Endothelial cell of umbilical vein (primary cell): ENCODE measurements at regions not wholly inside any gene's neighbourhood (a gene's known extent, or its start where the extent isn't known, plus 50 kb on each side); places are given as distances from the start of the nearest gene placed in this dataset.

ENCODE experiments used
- BruUV-seq: library from RNA; stranded (reverse); fragments of 400-500 nt; replicated peaks from 2 replicates; lab custom pipeline; 2021; lab: Mats Ljungman, UMichigan
- CTCF ChIA-PET: fragments of 300-600, 350-600 bp; sonication (Branson Sonifier 250); formaldehyde crosslinking; loops from one replicate; lab custom pipeline; 2021; ENCODE audit warnings: antibody characterized with exemption, inconsistent platforms; lab: Charles Lee
- POLR2A ChIA-PET: fragments of 300-600, 350-600 bp; sonication (Branson Sonifier 250); formaldehyde crosslinking; loops from one replicate; lab custom pipeline; 2021; ENCODE audit warnings: antibody characterized with exemption, inconsistent platforms; lab: Charles Lee
- DNase-seq: peaks from one replicate; pipeline ENCODE4 v3.0.0-alpha.2; 2011; ENCODE audit warnings: low read depth, low spot score
- FAIRE-seq: peaks from 2 replicates; lab custom pipeline; 2011; peaks lifted over from hg19 to GRCh38; lab: Jason Lieb, UNC
- H2AFZ ChIP-seq: 2 replicates; pipeline ENCODE4 v1.6.0; 2012; ENCODE audit warnings: low read depth, low read length, control low read depth, inconsistent platforms
- H3K27ac ChIP-seq: 2 replicates; pipeline ENCODE4 v1.5.1; 2011; ENCODE audit warnings: low read depth, mild to moderate bottlenecking, control low read depth, low read length, moderate library complexity; ENCODE audit not compliant: insufficient read depth
- H3K27me3 ChIP-seq, 2 experiments: 2 replicates each; pipeline versions ENCODE4 v1.6.0 to v1.6.1; 2011; ENCODE audit warnings: low read length in 2 of 2, mixed read lengths in 1 of 2; ENCODE audit not compliant: control insufficient read depth in 2 of 2, insufficient read depth in 2 of 2
- H3K36me3 ChIP-seq, 2 experiments: 2 replicates in 1 of 2; 3 replicates in 1 of 2; pipeline ENCODE4 v1.5.1; 2011; ENCODE audit warnings: low read length in 2 of 2, mild to moderate bottlenecking in 1 of 2, moderate library complexity in 1 of 2; ENCODE audit not compliant: control insufficient read depth in 2 of 2, insufficient read depth in 2 of 2; ENCODE audit errors: extremely low read depth in 1 of 2
- H3K4me1 ChIP-seq: 3 replicates; pipeline ENCODE4 v1.5.1; 2011; ENCODE audit warnings: mild to moderate bottlenecking, low read length; ENCODE audit not compliant: control insufficient read depth, insufficient read depth; ENCODE audit errors: extremely low read depth
- H3K4me2 ChIP-seq: 2 replicates; pipeline ENCODE4 v1.6.1; 2011; ENCODE audit warnings: low read length, control low read depth, mixed read lengths; ENCODE audit not compliant: insufficient read depth
- H3K4me3 ChIP-seq, 3 experiments: fragments of 200-600 bp in 1 of 3; sonication (generic), shearing (Covaris generic) in 1 of 3; replicated peaks in 1 of 3; 2 replicates each; pipeline ENCODE4 v1.5.1; 2011 to 2016; ENCODE audit warnings: control low read depth in 3 of 3, low read length in 3 of 3, mild to moderate bottlenecking in 2 of 3, inconsistent platforms in 1 of 3, low read depth in 1 of 3, moderate library complexity in 1 of 3; ENCODE audit not compliant: insufficient read depth in 1 of 3
- H3K79me2 ChIP-seq: 2 replicates; pipeline ENCODE4 v1.6.0; 2012; ENCODE audit warnings: low read length, inconsistent platforms; ENCODE audit not compliant: control insufficient read depth, insufficient read depth
- H3K9ac ChIP-seq: replicated peaks from 2 replicates; pipeline ENCODE3; 2011; ENCODE audit warnings: low read length, control low read depth; ENCODE audit not compliant: insufficient read depth; ENCODE audit errors: extremely low read depth
- H3K9me1 ChIP-seq: replicated peaks from 3 replicates; pipeline ENCODE4 v1.6.0; 2011; ENCODE audit warnings: mild to moderate bottlenecking, low read length; ENCODE audit not compliant: control insufficient read depth, insufficient read depth; ENCODE audit errors: extremely low read depth
- H3K9me3 ChIP-seq: replicated peaks from 2 replicates; pipeline ENCODE4 v1.5.1; 2012; ENCODE audit warnings: low read length, inconsistent platforms; ENCODE audit not compliant: control insufficient read depth, insufficient read depth
- H4K20me1 ChIP-seq: replicated peaks from 2 replicates; pipeline ENCODE3; 2011; ENCODE audit warnings: mild to moderate bottlenecking, low read length; ENCODE audit not compliant: control insufficient read depth, insufficient read depth; ENCODE audit errors: extremely low read depth
- EZH2 ChIP-seq: IDR thresholded peaks from 2 replicates; pipeline ENCODE4 v1.6.1; 2012; ENCODE audit warnings: borderline replicate concordance, low read depth, mild to moderate bottlenecking, moderate library complexity, low read length, inconsistent platforms; ENCODE audit not compliant: severe bottlenecking
- FOS ChIP-seq: IDR thresholded peaks from 2 replicates; pipeline ENCODE4 v1.6.1; 2011; ENCODE audit warnings: mild to moderate bottlenecking, low read length, moderate library complexity, borderline replicate concordance; ENCODE audit not compliant: insufficient read depth
- GATA2 ChIP-seq: IDR thresholded peaks from 2 replicates; pipeline ENCODE4 v1.7.0; 2011; ENCODE audit warnings: low read depth, mild to moderate bottlenecking, moderate library complexity, mixed read lengths, low read length; ENCODE audit not compliant: insufficient read length, insufficient read depth
- JUN ChIP-seq: IDR thresholded peaks from 2 replicates; pipeline ENCODE4 v1.6.1; 2011; ENCODE audit warnings: borderline replicate concordance, low read depth; ENCODE audit not compliant: insufficient read length, insufficient read depth
- MYC ChIP-seq: IDR thresholded peaks from one replicate; pipeline ENCODE4 v1.6.1; 2011; ENCODE audit warnings: mild to moderate bottlenecking, low read depth, low read length
- POLR2A ChIP-seq: IDR thresholded peaks from 2 replicates; pipeline ENCODE4 v1.6.1; 2012; ENCODE audit warnings: low read depth, mild to moderate bottlenecking, control low read depth, low read length
- POLR2AphosphoS5 ChIP-seq: IDR thresholded peaks from 2 replicates; pipeline ENCODE4 v1.6.1; 2012; ENCODE audit warnings: low read depth, mild to moderate bottlenecking, control low read depth, low read length, moderate library complexity; ENCODE audit not compliant: insufficient read depth
- dilution Hi-C: fragments of 300-500 bp; cut with MboI; formaldehyde crosslinking; loops from one replicate; pipeline ENCODE4 v1.15.0; 2019; ENCODE audit warnings: low sequenced_read_pairs; ENCODE audit not compliant: extremely low pct_ligation_motif_present
- intact Hi-C: fragments of 100-400 bp; cut with micrococcal nuclease; formaldehyde crosslinking; loops from one replicate; pipeline ENCODE4 v1.10.0; 2022
- TF ChIP-seq, protein P1 (sequence below), 2 donors: IDR thresholded peaks; 1 replicate in 1 of 2; 2 replicates in 1 of 2; pipeline ENCODE4 v1.5.1; 2011; ENCODE audit warnings: low read length in 2 of 2, mild to moderate bottlenecking in 2 of 2, moderate library complexity in 2 of 2, control low read depth in 1 of 2, inconsistent platforms in 1 of 2, low read depth in 1 of 2; ENCODE audit not compliant: insufficient read depth in 1 of 2; ENCODE audit errors: extremely low read depth in 1 of 2
- TF ChIP-seq, protein P2 (sequence below): IDR thresholded peaks from 2 replicates; pipeline ENCODE4 v1.6.1; 2011; ENCODE audit not compliant: insufficient read depth, insufficient read length

DNA sequence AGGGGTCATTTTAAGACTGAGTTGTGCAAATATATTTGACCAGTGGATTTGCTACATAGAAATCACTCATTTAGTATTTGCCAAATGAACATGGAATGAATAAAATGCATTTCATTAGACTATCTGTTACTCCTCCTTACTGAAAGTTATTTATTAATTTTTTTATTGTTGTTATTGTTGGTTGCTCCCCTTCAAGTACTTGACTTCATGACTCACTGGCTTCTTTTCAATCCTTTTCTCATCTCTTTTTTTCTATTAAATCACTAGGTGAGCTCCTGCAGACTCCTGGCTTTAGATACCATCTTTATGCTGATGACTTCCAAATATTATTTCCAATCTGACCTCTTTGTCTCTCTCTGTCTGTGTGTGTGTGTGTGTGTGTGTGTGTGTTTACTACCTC lies 192.2 kb upstream of the FAM83B start:
- H2AFZ ChIP-seq, result no peak overlapping the region
- H3K4me2 ChIP-seq, result no peak overlapping the region
- POLR2A ChIA-PET, result no interaction called here
- no peak overlapping the region for H3K9ac ChIP-seq
- no TSS peak for BruUV-seq
- TF ChIP-seq POLR2A (no peak), POLR2AphosphoS5 (no peak), EZH2 (no peak), GATA2 (no peak), MYC (no peak), JUN (no peak), FOS (no peak)
- TF ChIP-seq, protein P1, sequence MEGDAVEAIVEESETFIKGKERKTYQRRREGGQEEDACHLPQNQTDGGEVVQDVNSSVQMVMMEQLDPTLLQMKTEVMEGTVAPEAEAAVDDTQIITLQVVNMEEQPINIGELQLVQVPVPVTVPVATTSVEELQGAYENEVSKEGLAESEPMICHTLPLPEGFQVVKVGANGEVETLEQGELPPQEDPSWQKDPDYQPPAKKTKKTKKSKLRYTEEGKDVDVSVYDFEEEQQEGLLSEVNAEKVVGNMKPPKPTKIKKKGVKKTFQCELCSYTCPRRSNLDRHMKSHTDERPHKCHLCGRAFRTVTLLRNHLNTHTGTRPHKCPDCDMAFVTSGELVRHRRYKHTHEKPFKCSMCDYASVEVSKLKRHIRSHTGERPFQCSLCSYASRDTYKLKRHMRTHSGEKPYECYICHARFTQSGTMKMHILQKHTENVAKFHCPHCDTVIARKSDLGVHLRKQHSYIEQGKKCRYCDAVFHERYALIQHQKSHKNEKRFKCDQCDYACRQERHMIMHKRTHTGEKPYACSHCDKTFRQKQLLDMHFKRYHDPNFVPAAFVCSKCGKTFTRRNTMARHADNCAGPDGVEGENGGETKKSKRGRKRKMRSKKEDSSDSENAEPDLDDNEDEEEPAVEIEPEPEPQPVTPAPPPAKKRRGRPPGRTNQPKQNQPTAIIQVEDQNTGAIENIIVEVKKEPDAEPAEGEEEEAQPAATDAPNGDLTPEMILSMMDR (IDR thresholded peaks at IDR 0.05; ENCODE audit: extremely low read depth in 1 of 2, insufficient read depth in 1 of 2, low read depth in 1 of 2, low read length in 2 of 2), result no peak
- TF ChIP-seq, protein P2, sequence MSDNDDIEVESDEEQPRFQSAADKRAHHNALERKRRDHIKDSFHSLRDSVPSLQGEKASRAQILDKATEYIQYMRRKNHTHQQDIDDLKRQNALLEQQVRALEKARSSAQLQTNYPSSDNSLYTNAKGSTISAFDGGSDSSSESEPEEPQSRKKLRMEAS, result no peak
- H3K27me3 ChIP-seq, result no peaks in the 10 kb centered on the region
- no peaks in the 10 kb centered on the region for H3K36me3 ChIP-seq
- H3K79me2 ChIP-seq, result no peaks in the 10 kb centered on the region
- H3K4me3 ChIP-seq, result no peak overlapping the region
- FAIRE-seq (no peak), DNase-seq (no peak)
- H3K27ac ChIP-seq, result no peak overlapping the region
- CTCF ChIA-PET, result no interaction called here
- H3K9me1 ChIP-seq, result no peaks in the 10 kb centered on the region
- intact Hi-C loops, result no loop called here
- dilution Hi-C loops, result no loop called here
- H4K20me1 ChIP-seq, result no peaks in the 10 kb centered on the region
- no peaks in the 10 kb centered on the region for H3K4me1 ChIP-seq
- H3K9me3 ChIP-seq, result no peaks in the 10 kb centered on the region
